HG03025 (cell line): ENCODE measurements at regions not wholly inside any gene's neighbourhood (a gene's known extent, or its start where the extent isn't known, plus 50 kb on each side); places are given as distances from the start of the nearest gene placed in this dataset.

Source experiments
- ATAC-seq: cut with Tn5 transposase; IDR thresholded peaks from one replicate; pipeline ENCODE4 v1.9.1; 2021; ENCODE audit warnings: mild to moderate bottlenecking, moderate library complexity; ENCODE audit not compliant: unreplicated experiment, low FRiP score

- no peak for ATAC-seq
Observed at GRCh38 chr1:81410941-81411340, 389.8 kb upstream of the ADGRL2 start.

GRCh38 chr1:81410351-81410750 lies 390.4 kb upstream of the ADGRL2 start:
- ATAC-seq: no peak

DNA sequence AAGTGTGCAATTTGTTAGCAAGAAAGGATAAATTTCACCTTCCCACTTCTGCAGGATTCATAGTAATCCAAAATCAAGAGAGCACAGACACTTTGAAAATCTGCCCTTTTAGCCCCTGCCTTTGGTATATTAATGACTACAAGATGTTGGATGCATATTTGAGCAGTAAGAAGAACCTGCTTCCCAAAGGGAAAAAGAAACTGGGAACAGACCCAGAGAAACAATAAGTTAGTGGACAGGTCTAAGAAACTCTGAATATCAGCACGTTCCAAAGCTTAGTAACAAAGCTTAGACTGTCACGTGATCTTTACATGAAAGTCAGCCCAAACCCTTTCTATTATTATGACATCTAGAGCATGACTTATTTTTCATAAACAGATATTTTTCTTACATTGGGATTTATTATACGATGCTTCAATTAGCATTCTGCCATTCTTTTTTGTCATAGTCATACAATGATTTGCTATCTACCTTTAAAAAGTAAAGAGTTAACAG lies 390.9 kb upstream of the ADGRL2 start:
- ATAC-seq: no peak

- ATAC-seq: no peak
Observed at GRCh38 chr1:81409262-81409661, 391.5 kb upstream of the ADGRL2 start.

GRCh38 chr1:81408419-81408818 lies 392.3 kb upstream of the ADGRL2 start:
- no peak for ATAC-seq

DNA sequence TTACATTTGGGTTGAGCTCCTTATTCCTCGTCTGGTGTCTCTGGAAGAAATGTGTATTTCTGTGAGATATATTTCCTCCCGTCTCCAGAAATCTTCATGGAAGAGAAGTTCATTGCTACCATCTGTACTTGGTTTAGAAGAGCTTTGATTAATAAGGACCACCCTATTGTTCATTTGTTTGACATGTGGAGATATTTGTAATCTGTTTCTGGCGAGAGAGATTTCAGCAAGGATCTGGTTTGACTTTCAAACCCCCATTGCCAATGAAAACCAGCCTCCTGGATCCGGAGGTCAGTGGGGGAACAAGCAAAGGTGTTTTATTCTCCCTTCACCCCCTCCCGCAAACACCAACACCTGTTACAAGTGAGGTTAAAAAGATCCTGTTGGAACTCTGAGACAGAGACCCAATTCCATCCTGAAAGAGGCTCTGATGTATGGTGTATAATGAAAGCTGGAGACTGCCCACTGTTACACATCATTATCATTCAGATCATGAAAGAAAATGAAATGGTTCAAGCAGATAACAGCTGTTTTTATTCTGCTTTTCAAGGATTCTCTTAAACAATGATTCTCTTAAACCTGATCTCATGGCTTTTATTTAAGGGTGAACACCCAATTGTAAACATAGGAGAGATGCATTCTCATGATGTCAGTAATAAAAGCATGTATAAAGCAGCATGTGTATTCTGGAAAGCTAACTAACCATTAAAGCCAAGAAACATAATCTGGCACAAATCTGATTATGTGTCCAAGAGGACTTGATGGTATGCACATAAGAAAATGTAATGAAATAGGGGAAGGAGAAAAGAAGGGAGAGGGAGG lies 393.5 kb upstream of the ADGRL2 start:
- no peak for ATAC-seq

- no peak for ATAC-seq
Observed at GRCh38 chr1:81406292-81406999, 394.3 kb upstream of the ADGRL2 start.

DNA sequence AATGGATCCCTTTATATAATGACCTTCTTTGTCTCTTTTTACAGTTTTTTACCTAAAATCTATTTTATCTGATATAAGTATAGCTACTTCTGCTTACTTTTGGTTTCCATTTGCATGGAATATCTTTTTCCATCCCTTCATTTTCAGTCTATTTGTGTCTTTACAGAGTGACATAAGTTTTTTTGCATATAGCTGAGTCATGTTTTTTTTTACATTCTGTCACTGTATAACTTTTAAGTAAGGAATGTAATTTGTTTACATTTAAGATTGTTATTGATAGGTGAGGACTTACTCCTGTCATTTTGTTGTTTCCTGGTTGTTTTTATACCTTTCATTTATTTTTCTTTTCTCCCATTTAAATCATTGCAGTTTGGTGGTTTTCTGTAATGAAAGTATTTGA lies 402.7 kb upstream of the ADGRL2 start:
- ATAC-seq: no peak

GRCh38 chr1:81392526-81393226 lies 408.1 kb upstream of the ADGRL2 start:
- ATAC-seq: no peak

DNA sequence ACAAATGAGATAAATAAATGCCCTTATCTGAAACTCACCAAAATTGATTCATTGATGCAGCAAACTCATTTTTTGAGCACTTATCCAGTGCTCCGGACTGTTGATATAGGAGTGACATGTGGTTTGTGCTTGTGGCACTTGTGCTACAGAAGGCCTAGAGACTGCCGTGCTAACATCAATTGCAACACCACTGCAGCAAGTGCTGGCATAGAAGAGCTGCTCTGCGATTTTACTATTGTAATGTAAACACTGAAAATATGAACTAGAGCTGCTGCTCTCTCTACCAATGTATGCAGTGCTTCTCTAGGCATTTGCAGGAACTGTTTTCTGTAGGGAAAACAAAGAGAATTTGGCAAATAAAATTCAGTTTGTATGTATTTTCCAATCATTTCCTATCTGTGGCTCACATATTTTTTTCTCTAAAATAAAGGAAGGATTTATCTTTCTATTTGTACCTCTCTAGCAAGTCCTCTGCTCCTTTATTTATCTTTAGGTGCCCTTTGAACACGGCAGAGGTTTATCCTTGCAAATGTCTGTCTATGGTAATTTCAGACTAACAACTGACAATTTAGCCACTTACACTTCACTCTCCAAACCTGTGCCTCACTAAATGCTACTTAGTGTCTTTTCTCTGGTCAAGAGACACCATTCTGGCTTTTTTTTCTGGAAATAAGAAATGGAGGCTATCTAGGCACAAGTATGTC lies 409.5 kb upstream of the ADGRL2 start:
- ATAC-seq: no peak

DNA sequence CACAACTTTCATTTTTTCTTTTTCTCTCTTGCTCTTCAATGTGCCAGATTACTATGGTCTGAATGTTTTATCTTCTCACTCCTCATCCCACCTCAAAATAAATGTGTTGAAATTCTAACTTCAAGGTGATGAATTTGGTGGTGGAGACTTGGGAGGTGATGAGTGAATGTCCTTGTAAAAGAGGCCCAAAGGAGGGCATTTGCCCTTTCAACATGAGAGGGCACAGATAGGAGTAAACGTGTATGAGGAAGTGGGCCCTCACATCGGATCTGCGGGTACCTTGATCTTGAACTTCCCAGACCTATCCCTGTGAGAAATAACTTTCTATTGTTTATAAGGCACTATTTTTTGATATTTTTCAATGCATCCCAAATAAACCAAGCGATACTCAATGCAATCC lies 412.3 kb upstream of the ADGRL2 start:
- no peak for ATAC-seq

- ATAC-seq: no peak
Observed at GRCh38 chr1:81387446-81387845, 413.3 kb upstream of the ADGRL2 start.

GRCh38 chr1:81382561-81382960 lies 418.2 kb upstream of the ADGRL2 start:
- ATAC-seq: no peak

DNA sequence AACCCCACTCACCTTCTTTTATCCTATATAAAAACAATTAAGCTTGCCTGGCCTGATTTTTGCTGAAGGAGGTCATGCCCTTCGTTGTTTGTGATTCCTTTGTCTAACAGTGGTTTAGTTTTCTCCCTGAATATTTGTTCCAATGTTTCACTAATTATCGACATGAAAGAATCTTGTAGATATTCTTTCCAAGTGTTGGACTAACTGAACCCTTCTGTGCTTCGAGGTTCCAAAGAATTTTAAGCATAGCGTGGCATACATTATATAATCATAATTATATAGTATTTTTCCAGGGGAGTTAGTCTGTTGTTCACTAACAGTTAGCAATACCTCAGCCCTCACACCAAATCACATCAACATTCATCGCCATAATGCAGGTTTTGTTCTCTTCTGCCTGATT lies 418.9 kb upstream of the ADGRL2 start:
- ATAC-seq: no peak

DNA sequence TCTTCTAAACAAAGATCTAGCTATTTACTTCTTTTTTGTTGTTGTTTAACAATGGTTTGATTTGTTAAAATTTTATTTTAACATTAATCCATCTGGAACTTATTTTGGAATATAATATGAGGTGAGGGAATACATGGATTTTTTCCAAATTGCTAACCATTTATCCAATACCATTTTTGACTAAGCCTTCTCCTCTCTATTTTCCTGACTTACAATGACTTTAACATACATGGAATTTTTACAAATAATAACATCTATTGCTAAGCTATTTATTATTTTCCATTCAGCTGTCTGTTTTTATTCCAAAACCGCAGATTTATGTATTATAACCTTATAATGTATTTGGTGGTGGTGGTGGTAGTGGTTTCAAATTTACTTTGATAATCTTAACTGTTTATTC lies 420.3 kb upstream of the ADGRL2 start:
- ATAC-seq: no peak

- no peak for ATAC-seq
Observed at GRCh38 chr1:81379430-81379829, 421.3 kb upstream of the ADGRL2 start.

- no peak for ATAC-seq
Observed at GRCh38 chr1:81377406-81377805, 423.3 kb upstream of the ADGRL2 start.

DNA sequence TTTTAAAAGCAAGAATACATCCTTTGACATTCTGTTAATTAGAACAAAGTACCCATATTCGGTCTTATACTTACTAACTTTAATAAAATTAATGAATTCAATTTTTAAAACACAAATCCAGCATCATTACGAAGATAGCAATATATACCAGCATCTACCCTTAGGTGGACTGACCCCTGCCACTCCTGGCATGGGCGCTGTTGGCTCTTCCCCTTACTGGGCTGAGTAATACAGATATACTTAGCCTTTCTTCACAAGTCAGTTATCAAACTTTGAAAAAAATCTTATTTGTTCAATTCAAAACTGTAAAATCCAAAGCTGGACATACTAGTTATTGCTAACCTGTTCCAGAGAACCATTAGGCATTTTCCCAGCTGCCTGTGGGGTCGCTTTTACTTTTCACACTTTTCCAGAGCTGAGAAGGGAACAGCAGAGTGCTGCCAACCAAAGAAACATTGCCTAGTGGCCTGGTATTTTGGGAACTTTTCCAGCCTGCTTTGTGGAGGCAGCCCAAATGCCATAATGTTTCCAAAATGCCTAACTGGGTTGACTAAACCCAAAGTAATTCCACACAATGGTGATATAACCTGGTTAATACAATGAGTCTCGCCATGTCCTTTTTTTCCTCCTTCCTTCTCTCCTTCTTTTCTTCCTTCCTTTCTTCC lies 424.7 kb upstream of the ADGRL2 start:
- no peak for ATAC-seq

GRCh38 chr1:81374481-81374880 lies 426.3 kb upstream of the ADGRL2 start:
- ATAC-seq: no peak

- no peak for ATAC-seq
Observed at GRCh38 chr1:81371864-81372263, 428.9 kb upstream of the ADGRL2 start.
